ENCODE measurements at regions not wholly inside any gene's neighbourhood (a gene's known extent, or its start where the extent isn't known, plus 50 kb on each side); places are given as distances from the start of the nearest gene placed in this dataset.

DNA sequence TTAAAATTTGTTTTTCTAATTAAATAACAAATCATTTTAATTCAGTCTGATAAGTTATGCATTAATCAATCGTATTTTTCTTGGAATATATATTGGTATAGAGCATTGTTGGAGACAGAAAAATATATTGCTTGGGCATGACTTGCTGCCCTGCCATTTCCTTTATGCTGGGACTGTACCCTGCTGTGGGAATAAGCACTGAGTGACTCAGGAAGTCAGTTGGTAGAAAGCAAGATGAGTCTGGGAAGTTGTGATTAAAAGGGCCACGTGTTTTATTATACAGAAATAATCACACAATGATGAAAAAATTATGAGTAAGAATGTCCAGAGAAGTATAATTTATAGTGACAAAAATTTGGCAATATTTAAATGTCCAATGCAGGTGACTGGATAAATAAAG is 139.5 kb downstream of the KIF18A start:
- DNase-seq: no peak

DNA sequence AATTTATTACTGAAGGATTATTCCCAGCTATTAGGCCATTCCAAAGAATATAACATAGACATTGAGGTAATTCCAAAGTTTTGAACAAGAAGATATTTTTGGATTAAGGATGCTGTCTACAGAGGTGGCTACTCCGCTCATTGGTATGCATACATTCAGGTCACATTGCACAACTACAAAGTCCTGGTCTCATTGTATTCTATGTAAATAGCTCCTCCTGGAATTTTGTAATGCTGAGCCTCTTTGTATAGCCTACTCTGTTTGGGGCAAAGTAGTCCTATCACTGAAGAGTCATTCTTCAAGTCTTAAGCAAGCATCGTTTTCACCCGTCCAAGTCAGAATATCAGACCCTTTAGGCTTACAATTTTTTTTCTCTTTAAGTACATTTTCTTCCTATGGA is 142.4 kb downstream of the KIF18A start:
- DNase-seq: no peak

DNA sequence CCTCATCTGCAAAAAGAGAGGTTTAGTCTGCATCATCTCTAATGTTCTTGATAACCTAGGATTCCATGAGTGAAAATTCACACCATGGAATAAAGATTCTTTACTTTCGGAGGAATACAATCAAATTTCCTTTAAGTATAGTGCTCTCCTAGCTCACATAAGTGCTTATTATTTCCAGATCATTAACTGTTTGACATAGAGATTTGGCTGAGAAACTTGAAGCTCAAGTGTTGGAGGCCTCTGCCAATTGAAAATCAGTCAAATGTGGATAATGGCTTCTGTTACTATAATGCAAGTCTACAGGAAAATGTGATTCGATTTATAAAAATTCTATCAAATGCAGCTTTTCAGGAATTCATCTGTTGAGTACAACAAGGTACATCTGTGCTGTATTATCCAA is 144.6 kb downstream of the KIF18A start:
- DNase-seq: no peak

DNA sequence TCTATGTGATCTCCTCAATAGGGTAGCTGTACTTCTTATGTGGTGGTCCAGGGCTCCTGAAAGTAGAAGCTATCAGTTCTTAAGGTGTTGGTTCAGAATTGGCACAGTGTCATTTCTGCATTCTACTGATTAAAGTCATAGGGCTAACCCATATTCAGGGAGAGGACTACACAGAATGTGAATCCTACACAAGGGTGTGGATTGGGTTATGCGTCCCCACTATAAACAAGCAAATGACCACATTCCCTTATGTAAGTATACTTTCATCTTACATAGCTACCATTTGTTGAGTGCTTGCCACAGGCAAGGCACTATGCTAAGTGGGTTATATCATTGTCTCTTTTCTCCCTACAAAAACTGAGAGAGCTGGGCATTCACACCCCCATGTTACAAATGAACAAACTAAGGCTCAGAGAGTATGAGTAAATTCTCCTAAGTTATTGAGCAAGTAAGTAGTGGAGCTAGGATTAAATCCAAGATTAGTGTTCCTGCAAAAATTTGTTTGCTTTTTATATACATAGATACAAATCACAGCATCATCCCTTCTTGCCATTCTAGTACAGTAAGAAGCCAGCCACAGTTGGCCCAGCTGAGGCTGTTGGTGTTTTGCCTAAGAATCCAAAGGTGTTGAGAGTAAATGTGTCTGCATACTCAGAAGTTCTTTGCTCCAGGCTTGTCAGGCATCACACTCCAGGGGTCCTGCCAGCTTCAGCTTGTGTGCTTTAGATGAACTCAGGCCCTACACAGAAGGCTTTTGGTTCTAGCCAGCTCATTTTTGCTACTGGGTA is 157.8 kb downstream of the KIF18A start:
- no peak for DNase-seq

DNA sequence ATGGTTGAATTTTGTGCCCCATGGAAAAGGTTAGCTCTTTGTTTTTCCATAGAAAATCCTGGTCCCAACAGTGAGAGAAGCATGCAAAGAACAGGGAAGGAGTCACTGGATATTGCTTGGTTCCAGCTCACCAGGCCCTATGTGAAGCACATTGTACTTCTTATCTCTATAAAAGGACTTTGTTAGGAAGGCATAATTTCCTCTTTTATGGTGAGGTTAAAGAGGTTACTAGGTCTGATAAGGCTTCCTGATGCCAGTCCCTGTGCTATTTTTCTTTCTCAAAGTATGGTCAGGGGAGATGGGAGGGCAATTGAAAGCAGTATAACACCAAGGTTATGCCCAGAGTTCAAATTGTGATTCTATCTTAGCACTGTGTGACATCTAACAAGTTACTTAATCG is 162.6 kb downstream of the KIF18A start:
- peak; percentile 20 for DNase-seq

DNA sequence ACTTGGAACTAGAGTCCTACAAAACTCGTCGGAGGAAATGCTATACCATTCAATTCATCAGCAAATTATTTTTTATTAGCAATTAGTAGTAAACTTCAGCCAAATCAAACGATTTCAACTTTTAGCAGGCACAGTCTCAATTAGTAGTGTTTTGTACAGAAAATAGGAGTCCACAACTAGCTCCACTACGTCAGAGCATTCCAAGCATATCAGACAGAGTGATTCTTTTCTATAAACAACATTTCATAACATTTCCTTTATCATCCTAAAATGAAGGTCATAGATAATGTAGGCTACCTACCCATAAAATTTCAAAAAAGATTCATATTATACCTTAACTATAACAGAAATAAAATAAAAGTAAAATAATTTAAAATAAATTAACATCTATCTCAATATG is 169.9 kb downstream of the KIF18A start:
- DNase-seq: no peak

DNA sequence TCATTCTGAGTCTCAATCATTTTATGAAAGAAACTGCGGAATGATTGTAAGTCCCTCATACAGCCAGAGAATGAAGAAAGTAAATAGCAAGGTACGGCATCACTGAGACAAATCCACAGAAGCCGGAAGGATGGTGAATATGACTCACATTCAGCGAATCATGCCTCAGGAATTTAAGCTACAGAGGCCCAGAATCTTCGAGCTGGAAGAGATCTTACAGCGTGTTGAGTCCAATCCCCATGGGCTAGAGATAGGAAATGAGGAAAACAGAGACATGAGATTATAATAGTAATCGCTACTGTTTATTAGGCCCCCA is 173.2 kb downstream of the KIF18A start:
- DNase-seq: no peak

DNA sequence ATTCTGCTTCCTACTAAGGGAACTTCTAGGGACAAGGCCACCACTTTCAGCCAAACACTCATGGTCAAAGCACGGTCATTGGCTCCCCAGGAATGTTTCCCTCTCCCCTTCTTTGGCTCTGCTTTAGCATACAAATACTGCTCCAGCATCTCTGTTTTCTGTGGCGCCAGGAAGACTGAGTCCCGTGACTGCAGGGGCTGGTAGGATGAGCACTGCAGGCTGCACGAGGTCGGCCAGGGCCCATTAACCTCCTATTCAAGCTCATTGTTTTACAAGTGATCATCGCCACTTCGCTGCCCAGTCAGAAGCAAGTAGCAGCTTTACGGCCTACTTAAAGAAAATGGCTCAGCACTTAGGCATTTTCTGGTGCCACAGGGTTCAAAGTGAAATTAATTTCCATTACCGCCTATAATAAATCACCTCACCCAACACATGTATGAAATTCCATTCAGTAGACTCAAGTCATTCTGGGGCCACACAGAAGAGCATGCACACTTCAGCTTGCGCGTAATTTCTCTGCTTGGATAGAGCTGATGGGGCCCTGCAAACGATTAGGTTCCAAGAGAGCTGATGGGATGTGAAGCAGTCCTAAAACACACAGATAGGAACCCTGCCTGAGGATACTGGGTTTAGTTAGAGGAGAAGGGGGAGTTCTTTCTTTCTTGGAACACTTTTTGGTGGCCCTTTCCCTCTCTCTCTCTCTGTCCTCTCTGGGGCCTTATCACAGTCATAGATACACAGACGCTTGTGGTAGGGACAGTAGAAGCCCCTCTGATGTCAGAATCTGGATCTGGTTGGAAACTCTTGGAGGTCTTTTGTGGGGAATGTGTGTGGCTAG is 173.7 kb downstream of the KIF18A start:
- DNase-seq: no peak

DNA sequence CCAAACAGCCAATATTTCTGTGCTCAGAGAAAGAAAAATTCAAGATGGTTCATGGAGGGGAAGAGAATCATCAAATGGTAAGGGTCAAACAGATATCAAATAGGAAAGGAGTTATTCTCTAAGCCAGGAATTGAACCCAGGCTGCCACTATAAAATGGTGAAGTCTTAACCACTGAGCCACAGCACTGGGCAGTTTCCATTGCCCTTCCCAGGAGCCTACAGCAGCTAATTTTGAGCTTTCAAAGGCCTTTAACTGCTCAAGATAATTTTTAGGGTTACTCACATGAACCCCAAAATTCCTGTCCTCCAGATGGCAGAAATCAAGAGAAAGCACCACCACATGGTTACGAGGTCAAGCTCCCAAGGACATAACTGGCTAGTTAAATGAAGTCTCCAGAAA is 176.2 kb downstream of the KIF18A start:
- DNase-seq: no peak

DNA sequence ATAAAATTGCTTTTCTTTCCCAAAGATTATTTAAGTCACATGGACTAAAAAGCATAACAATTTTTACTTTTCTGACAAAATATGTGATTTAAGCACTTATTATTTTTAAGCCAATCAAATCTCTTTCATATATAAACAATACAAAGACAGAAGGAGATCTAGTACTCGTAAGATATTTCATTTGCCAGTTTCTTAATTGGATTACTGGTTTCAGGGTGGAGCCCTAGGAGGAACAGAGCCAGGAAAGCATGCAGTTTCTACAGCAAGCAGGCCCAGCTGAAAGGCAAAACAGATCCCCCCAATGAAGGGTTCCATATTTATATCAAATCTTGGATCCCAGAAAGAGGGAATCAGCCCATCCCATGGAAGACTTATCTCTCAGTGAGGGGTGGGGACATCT is 177.0 kb downstream of the KIF18A start:
- DNase-seq: no peak

DNA sequence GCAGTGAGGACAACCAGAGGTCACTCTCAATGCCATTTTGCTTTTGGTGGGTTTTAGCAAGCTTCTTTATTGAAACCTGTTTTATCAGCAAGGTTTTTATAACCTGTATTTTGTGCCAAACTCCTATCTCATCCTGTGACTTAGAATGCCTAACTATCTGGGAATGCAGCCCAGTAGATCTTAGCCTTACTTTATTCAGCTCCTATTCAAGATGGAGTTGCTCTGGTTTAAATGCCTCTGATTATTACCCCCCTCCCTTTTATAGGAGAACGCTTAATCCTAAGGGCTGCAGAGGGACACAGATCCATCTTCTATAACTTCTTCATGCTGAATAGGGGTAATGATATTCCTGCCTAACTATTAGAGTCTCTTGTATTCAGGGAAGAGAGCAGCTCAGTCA is 179.1 kb downstream of the KIF18A start:
- DNase-seq: no peak

DNA sequence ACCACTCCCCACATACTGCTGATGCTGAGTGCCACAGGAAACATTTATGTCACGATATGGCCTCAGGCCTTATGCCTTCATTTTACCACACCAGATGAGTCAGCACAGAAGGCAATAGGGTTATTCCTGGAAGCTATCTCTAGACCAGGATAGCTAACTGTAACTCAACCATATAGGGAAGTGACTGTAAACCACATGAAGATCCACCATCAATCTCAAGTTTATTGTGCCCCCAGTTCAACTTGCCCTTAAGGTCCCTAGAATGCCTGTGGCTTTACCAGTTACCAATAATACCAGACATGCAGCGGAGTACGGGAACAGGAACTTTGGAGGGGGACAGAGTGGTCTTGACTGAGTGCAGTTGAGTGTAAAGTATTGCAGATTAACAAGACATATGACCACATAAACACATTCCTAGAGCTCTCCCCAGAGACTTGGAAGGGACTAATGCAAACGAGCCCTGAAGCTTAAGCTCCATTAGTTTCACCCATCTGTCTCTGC is 180.9 kb downstream of the KIF18A start:
- no peak for DNase-seq

DNA sequence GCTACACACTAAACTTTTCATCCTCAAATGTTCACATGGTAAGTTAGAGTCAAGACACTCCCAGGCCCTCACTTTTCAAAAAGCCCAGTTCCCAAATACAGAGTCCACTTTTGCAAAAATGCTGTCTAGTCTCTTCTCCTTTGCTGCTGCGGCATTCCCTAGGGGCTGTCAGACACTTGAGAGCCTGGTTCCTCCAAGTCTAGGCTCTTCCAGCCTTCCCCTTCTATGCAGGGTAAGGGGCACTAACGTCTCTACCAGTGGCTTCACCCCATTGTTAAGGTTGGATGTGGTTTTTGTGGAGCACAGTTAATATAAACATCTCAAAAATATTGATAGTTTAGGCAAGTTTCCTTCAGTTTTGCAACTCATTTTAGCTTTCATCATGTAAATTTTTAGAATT is 181.5 kb downstream of the KIF18A start:
- DNase-seq: no peak

DNA sequence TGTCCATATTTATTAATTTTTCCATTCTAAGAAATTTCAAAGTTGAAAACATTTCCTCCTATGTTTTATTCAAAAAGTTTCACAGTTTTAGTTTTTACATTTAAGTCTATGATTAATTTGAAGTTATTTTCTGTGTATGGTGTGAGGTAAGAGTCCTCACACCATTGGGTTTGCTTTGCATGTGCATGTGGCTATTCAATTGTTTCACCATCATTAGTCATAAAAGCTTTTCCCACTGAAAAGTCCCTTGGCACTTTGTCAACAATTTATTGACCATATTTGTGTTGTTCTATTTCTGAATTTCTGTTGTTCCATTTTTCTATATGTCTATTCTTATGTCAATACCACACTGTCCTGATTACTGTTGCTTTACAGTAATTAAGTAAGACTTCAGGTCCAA is 186.5 kb downstream of the KIF18A start:
- no peak for DNase-seq

DNA sequence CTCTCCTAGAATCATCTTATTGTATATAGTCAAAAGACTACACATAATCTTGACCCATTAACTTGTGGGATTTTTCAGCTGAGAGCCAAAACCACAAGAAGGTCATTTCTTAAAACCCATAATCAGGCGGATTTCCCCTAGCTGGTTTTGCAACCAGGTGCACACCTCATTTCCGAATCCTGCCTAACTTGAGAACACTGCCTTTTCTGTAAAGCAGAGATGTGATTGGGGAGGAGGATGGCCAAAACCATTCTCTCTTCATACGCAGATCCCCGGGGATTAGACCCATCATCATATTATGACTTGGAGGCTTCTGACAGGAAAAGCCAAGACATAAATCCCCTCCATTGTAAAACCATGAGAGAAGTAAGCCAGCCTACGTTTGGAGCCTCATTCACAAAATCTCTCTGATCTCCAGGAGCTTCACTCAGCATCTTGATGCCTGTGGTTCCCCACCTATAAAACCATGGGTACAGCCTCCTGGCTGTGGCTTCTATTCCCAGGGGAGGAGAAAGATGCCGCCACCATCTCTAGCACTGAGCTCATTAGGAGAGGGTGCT is 191.3 kb downstream of the KIF18A start:
- DNase-seq: no peak

DNA sequence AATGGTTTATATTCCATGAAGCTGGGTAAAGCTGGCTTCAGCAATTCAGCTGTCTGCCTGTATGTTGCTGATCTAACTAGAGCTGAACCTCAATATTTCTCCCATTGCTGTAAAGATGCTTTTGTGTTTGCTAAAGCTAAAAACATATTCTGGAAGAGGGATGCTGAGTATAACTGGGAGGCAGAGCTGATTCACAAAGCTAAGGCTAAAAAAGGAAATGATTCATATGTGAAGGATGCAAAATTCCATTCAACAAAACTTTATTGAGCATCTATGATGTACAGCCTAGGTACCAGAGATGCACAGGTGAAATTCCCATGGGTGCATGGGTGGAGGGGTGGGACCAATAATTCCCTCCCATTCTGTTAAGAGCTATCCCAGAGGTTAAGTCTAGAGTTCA is 193.9 kb downstream of the KIF18A start:
- no peak for DNase-seq

DNA sequence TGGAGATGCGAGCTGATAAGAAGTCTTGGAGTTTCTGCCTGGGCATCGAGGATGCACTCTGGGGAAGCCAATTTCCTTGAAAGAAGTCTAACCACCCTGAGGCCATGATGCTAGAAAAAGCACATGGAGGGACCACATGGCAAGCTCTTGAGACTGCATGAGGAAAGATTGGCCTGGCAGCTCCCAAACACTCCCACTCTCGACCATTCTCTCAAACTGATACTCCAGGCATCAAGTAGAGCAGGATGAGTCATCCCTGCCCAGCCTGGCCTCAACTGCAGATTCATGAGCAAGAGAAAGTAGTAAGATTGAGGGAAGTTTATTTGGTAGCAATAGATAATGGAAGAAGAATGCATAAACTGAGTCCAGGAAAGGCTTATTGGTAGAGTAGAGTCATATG is 194.3 kb downstream of the KIF18A start:
- no peak for DNase-seq

DNA sequence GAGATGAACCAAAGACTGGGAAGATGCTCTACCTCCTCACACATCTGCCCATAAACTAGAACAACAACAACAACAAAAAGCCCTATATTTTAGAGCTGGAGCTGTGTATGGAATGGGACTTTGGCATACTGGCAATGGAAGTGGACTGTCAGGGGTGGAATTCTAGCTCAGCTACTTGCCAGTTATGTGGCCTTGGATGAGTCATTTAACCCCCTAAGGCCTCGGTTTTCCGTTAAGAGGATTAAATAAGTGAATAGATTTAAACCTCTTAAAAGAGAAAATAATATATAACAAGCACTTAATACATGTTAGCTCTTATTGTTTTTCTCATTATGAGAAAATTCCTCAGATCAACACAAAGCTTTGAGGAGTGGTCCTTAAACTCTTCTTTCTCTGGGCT is 195.0 kb downstream of the KIF18A start:
- DNase-seq: no peak

DNA sequence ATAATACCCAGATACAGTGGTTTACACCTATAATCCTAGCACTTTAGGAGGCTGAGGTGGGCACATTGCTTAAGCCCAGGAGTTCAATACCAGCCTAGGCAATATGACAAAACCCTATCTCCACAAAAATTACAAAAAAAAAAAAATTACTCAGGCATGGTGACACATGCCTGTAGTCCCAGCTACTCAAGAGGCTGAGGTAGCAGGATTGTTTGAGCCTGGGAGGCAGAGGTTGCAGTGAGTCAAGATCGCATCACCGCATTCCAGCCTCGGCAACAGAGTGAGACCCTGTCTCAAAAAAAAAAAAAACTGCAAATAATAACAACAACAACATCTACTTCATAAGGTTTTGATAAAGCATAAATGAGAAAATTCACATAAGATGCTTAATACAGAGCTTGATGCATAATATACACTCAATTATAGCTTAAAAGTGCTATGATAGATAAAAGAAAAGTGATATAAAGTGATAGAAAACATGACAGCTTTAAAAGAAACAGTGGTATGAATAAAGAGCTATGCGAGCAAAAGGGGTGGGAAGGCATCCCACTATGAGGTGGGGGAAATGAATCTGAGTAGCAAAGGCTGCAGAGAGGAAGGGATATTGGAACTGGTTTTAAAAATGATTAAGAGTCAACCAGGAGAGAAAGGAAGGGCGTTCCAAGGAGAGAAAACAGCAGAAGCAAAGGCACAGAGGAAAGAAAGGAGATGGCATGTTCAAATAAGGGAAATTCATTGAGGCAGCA is 197.6 kb downstream of the KIF18A start:
- DNase-seq: no peak

DNA sequence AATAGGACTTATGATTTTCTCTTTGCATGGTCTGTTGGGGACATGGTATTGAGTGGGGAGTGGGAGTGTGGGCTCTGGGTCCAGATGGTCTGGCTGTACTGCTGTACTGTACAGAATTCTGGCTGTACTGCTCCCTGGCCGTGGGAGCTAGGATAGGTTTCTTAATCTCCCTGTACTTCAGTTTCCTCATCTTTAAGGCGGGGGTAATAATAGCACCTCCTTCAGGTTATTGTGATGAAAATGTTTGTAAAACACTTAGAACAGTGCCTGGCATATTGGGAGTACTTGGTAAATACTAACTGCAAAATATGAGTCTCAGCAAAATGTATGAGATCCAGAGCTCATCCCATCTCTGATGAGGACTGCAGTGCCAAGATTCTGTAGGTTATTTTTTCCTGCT is 198.6 kb downstream of the KIF18A start:
- no peak for DNase-seq

DNA sequence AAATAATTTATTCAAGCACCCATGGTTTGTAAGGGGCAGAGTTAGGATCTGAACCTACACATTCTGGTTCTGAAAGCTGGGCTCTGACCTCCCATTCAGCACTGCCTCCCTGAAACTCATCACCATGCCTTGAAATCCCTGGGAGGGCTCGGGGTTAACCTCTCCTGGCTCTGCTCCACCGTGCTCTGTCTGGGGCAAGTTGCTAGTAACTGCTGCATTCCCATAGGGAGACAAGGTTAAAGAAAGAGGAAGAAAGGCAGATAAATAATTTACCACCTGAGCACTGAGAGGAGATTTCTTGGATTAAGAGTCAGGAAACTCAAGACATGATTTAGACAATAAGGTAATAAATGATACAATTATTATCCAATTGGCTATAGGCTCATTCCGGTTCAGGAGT is 199.3 kb downstream of the KIF18A start:
- DNase-seq: no peak

DNA sequence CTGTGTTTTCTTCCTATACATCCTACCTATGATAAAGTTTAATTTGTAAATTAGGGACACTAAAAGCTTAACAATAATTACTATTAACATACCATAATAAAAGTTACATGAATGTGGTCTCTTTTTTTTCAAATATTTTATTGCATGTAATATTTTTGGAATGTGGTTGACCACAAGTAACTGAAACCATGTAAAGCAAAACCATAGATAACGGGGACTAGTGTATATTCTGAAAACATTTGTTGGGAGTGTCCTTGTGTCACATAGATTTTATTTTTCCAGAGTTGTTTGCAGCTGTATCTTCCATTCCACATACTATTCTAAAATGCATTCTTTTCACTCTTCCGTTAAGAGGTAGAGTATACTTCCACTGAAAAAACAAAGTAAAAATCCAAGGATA is 200.4 kb downstream of the KIF18A start:
- DNase-seq: no peak

DNA sequence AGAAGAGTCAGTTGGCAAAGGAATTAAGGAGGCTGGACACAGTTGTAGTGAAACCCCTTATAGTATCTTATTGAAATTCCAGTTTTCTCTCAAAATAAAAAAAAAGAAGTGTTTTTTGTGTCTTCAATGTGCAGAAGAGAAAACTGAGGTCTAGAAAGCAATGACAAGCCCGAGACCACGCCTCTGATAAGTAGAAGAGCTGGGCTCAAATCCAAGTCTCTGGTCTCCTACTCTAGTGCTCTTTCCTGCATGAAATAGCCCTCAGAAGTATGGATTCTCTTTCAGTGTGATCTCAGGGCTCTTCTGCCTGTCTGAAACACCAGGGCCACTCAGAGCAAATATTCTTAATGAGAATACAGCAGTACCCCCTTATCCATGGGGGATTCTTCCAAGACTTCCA is 200.9 kb downstream of the KIF18A start:
- DNase-seq: no peak
